HT1080 (cell line): ENCODE measurements at regions not wholly inside any gene's neighbourhood (a gene's known extent, or its start where the extent isn't known, plus 50 kb on each side); places are given as distances from the start of the nearest gene placed in this dataset.
"Not testable (repeated sequence)": the region's sequence is repeated elsewhere in the genome, so short reads cannot be mapped to it uniquely, and the experiment has no call there.

Experiments used
- DNase-seq: peaks from one replicate; pipeline ENCODE4 v3.0.0-alpha.2; 2015; ENCODE audit warnings: low read depth

DNA sequence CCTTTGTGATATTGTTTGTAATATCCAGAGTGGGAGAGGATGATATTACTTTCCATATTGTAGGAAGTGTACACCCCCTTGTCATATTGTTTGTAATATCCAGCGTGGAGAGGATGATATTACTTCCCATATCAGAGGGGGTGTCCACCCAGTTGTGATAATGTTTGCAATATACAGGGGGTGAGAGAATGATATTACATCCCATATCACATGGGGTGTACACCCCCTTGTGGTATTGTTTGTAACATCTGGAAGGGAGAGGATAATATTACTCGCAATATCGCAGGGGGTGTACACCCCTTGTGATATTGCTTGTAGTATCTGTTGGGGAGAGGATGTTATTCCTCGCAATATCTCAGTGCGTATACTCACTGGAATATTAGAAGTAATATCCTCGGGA, 61.5 kb downstream of the PRSS23 start:
- DNase-seq: no peak

DNA sequence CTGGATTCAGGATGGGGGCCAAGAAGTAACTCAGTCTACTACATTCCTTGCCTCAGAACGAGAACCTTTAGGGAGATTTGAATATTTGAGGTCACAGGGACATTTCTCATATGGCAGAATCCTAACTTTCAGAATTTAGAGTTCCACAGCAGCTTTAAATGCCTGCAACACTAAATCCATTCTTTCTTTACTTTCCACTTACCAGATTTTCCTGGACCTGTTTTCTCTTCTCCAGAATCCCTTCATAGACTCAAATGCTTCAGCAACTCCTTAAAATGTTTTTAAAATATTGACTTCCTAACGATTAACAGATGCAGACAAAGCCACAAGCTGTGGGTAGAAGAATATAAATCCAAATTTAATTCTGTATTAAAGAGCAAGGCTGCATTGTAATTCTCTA, 63.1 kb downstream of the PRSS23 start:
- DNase-seq: no peak

DNA sequence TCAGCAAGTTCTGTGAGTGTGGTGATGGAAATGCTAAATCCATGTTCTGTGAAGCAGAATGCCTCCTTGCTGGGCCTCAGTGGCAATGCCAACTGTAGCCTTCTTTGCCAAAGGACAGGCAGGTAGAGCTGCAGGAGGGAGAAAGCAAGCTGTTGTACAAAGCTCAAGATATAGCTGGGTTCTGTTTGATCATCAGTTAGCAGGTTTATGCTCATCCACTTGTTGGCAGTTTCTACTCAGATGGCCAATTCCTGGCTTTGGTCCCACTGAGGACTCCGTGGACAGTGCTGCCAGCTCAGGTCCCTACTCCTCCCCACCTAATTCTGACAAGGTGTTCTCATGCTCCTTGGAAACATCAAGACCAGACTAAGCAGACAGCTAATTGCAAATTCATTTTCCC, 65.1 kb downstream of the PRSS23 start:
- no peak for DNase-seq

DNA sequence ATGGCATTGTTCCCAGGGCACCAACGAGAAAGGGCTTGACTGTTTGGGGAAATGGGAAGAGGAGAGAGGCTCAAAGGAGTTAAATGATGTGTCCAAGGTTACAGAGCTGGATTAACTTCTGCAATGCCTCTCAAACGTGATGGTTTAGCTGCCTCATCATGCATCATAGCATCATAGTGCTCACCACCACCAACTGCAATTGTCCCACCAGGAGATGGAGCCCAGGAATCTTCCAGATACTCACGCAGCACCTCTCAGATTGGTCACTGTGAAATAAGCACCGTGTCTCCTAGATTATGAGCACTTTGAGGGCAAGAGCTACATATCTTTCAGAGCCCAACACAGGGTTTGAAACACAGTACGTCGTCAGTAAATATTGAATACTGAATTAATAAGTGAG, 69.2 kb downstream of the PRSS23 start:
- DNase-seq: peak; percentile 20

DNA sequence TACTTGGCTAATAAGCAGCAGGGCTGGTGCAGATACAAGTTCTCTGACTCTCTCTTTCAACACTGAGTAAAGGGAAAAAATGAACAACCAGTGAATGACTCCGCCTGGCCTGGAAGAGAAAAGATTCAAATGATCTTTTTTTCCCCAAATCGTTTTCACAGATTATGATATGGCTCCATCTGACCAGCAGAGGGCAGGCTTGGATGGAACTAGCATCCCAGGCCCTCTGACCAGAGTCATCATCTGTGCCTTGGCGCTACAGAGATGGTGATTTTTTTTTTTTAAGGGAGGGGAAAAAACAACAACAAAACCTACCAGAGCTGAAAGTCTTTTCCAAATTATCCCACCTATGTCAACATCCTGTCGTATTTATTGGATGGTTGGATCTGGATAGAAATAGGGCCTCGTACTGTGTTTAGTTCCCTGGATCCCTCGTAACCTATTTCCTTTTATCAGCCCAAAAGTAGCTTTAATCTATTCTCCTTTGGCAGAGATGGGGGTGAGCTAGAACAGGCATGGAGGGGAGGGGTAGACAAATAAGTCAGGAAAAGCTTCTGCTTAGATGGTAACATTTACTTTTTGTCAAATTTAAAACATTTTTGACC, 69.7 kb downstream of the PRSS23 start:
- DNase-seq: peak; percentile 60

DNA sequence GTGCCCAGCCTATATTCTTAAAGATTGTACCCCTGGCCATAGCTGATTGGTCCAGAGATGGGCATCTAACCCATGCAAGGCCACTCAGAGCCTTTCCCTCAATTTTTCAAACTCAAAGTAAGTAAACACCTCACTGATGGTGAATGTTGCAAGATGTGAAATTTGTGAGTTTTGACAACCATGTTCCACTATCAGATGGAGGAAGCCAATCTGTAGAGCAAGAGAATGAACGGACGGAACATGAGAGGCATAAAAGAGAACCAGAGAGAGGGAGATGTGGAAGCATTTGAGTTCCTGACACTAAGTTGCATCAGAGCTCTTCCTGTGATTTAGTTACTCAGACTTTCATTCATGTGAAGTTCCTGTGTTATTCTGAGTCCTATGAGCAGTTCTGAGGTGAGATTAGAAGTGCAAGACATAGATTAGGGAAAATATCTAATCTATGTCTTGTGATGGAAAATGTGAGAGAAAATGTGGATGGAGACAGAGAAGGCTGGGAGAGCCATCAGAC, 73.3 kb downstream of the PRSS23 start:
- peak; percentile 36 for DNase-seq

DNA sequence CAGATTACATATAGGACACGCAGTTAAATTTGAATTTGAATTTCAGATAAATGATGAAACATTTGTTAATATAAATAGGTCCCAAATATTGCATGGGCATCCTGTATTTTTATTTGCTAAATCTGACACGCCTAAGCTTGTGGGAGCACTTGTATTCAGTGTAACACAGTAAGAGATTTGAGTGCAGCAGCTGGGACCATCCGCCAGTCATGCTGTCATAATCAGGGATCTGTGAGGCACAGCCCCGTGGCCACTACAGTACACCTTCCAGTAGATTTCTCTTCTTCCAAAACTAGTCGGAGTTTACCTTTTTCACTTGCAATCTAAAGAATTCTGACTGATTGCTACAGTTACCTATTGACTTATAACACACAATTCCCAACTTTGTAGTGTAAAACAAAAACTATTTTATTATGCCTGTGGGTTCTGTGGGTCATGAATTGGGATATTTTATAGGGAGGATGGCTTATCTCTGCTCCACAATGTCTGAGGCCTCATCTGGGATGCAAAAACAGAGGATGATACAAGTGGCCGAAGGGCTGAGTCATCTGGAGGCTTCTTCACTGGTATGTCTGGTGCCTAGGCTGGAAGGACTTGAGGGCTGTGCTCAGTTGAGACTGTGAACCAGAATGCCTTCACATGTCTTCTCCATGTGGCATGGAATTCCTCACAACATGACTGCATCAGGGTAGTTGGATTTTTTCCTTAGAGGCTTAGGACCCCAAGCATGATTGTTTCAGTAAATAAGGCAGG, 74.1 kb downstream of the PRSS23 start:
- DNase-seq: peak; percentile 20

DNA sequence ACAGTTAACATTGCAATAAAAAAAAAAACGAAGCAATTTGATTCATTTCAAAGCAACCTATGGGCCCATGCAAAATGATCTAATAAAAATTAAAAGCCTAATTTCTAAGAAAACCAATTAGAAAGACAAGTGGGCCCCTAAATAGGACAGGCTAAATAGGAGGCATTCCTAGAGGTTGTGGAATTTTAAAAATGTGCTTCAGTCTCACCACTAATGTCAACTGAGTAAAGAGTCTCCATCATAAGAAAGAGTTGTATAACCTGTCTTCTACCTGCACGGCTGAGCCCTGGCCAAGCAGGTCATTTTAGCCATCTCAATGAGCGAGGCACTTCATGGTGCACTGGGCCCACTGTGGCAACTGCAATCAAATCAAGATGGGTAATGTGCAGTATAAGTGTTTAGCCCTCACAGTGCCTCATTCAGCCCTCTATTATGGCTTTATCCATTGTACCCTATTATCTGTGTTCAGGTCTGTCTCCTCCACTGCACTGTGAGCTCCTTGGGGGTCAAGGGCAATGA, 76.4 kb downstream of the PRSS23 start:
- DNase-seq: no peak

DNA sequence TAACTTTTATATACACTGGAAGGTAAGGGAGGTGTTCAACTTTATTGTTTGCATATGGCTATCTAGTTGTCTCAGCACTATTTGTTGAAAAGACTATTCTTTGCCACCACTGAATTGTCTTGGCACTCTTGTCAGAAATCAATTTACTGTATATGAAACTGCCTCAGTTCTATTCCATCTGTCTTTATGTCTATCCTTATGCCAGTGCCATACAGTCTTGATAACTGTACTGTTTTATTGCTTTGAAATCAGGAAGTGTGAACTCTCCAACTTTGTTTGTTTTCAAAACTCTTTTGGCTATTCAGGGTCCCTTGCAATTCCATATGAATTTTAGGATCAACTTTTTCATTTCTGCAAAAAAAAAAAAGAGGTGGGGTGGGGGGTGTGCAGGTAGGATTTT, 77.2 kb downstream of the PRSS23 start:
- DNase-seq: no peak

DNA sequence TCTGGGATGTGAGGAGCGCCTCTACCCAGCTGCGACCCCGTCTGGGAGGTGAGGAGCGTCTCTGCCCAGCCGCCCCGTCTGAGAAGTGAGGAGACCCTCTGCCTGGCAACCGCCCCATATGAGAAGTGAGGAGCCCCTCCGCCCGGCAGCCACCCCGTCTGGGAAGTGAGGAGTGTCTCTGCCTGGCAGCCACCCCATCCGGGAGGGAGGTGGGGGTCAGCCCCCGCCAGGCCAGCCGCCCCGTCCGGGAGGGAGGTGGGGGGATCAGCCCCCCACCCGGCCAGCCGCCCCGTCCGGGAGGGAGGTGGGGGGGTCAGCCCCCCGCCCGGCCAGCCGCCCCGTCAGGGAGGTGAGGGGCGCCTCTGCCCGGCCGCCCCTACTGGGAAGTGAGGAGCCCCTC, 76.0 kb downstream of the FZD4 start:
- not testable (repeated sequence) for DNase-seq

DNA sequence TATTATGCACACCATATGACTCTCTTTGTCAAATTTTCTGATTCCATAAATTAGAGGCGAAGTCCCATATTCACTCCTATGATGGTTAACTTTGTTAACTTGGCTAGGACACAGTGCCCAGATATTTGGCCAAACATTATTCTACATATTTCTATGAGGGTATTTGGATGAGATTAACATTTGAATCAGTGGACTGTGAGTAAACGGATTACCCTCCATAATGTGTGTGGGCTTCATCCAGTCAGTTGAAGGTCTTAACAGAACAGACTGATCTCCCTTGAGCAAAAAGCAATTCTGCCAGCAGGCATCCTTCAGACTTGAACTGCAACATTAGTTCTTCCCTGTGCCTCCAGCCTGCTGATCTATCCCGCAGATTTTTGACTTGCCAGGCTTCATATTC, 69.9 kb downstream of the FZD4 start:
- no peak for DNase-seq

DNA sequence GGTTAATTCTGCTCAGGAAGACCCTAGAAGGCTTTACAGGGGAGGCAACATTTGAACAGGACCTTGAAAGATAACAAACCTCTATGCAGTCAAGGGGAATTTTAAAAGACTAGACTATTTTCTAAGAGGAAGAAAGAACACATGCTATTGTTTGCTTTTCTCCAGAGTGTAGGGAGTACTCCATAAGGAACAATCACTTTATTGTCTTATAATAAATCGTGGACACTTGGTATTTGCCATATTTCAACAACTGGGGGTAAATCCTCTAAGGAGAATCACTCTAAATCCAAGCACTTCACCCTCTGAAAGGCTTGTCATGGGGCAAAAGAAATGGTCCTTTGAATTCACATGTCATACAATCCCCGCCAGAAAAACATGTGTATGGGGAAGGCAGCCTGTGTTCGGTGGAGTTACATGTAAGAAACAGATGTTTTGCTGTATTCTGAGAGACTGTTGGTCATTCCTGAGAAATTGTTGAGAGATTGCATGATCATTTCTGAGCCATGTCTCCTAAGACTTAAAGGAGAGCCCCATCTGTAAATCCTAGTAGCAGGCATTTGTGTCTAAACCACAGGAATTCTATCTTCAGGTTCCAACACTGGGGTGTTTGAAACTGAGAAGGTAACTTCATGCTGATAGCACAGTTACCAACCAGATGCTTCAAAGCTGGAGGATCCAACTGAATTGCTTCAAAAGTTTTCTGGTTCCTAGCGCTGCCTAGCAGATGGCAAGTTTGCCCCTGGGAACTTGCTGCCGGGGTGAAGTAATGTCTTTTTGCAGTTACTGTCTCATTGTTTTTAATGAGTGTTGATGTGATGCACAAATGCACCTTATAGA, 66.8 kb downstream of the FZD4 start:
- peak; percentile 33 for DNase-seq

DNA sequence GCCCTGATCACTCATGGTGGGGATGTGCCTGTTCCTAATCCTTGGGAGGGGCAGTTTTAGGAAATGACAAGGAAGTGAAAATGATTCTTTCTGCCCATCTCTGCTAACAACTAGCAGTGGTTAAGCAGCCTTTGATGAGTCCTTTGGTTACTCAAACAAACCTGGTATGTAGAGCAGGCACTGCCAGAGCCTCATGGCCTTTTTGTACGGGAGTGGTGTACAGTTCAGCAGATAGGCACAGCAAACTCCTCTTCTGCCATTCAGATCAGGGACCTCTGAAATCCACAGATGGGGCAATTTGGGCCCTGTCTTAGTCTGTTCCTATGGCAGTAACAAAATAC, 66.2 kb downstream of the FZD4 start:
- no peak for DNase-seq

DNA sequence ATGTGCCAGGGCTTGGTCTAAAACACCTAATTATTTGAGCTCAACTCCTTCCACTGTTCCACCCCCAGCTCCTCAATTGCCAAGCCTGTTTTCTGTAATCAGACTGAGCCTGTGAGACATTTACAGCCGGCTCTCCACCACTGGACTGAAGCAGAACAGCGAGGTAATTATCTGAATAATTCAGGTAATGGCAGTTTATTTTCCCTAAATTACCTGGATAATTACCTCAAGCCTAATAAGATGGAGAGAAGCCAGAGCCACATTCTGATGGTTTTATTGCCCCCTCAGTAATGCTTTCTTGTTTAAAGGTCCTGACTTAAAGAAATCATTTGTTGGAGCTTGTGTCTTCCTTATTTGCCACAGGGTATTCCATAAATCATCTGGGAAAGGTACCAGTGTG, 64.2 kb downstream of the FZD4 start:
- DNase-seq: no peak

DNA sequence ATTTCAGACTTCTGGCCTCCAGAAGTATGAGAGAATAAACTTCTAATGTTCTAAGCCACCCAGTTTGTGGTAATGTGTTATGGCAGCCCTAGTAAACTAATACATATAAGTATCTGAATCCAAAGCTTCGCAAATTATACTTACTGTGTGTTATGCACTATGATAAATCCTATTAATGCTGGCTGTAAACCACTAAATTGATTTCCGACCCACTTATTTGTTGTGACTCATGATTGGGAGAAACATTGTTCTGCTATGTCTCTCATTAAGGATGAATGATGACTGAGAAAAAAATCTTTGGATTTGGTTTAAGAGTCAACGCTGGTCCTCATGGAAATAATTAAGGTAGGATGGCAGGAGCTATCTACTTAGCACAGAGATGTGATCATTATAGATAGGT, 62.0 kb downstream of the FZD4 start:
- no peak for DNase-seq
